ENCODE measurements at regions not wholly inside any gene's neighbourhood (a gene's known extent, or its start where the extent isn't known, plus 50 kb on each side); places are given as distances from the start of the nearest gene placed in this dataset.

- in situ Hi-C loops (cut with MboI; ENCODE audit: low sequenced_read_pairs): no loop called here
- DNase-seq (no peak), ATAC-seq (ENCODE audit: low read depth) (no peak)
- H2BK15ac ChIP-seq (ENCODE audit: low read depth, low read length): no peak overlapping the region
- CTCF ChIA-PET: no interaction called here
- H3K4me3 ChIP-seq (ENCODE audit: insufficient read depth, low read depth, low read length): no peak overlapping the region
- no peak overlapping the region for H3K18ac ChIP-seq (ENCODE audit: low read depth, low read length)
- H3K4me1 ChIP-seq (ENCODE audit: control insufficient read depth, insufficient read depth, low read length): no peaks in the 10 kb centered on the region
- H4K91ac ChIP-seq (ENCODE audit: insufficient read depth, low read depth, low read length): no peak overlapping the region
- no peak overlapping the region for H2BK5ac ChIP-seq (ENCODE audit: low read depth, low read length, poor library complexity, severe bottlenecking)
- H3K9me3 ChIP-seq (ENCODE audit: control insufficient read depth, insufficient read depth, low read length): no peaks in the 10 kb centered on the region
- no peaks in the 10 kb centered on the region for H4K20me1 ChIP-seq (ENCODE audit: insufficient read depth, low read length)
- H2BK120ac ChIP-seq (ENCODE audit: low read depth, low read length): no peak overlapping the region
- POLR2A ChIA-PET (ENCODE audit: unreplicated experiment): no interaction called here
- H3K27ac ChIP-seq (ENCODE audit: insufficient read depth, low read length): no peak overlapping the region
- intact Hi-C loops (cut with micrococcal nuclease): no loop called here
- no peak overlapping the region for H3K4me2 ChIP-seq (ENCODE audit: low read depth, low read length)
- no peak overlapping the region for H2AK5ac ChIP-seq (ENCODE audit: low read depth, low read length)
- no peaks in the 10 kb centered on the region for H3K36me3 ChIP-seq (ENCODE audit: control insufficient read depth, insufficient read depth, low read length)
- no peak overlapping the region for H4K5ac ChIP-seq (ENCODE audit: low read depth, low read length)
- H3K4ac ChIP-seq (ENCODE audit: low read depth, low read length): no peak overlapping the region
- dilution Hi-C loops (cut with HindIII; ENCODE audit: low sequenced_read_pairs, unreplicated experiment): no loop called here
- no CpG with 5 or more reads among the region's 1 CpG for WGBS, 2 experiments (ENCODE audit: extremely low coverage in 2 of 2, insufficient read length in 1 of 2)
- no peaks in the 10 kb centered on the region for H3K27me3 ChIP-seq (ENCODE audit: control insufficient read depth, insufficient read depth, low read length)
- H3K79me1 ChIP-seq (ENCODE audit: low read depth in 1 of 2, low read length in 2 of 2): no peaks in the 10 kb centered on the region
- H3K9me1 ChIP-seq (ENCODE audit: insufficient read depth, low read length): 0 out of 2 replicates have a peak, but pooled peaks cover 3% of the 10 kb centered on the region
- no peak overlapping the region for H4K8ac ChIP-seq (ENCODE audit: low read depth in 2 of 2, low read length in 2 of 2)
- no peak overlapping the region for H3K56ac ChIP-seq (ENCODE audit: extremely low read depth, insufficient read depth, low read length)
- no peak overlapping the region for H3K14ac ChIP-seq (replicated peaks; ENCODE audit: low read depth, low read length)
- H2AK9ac ChIP-seq (replicated peaks; ENCODE audit: low read depth, low read length, poor library complexity): no peak overlapping the region
- no peak overlapping the region for H3K23ac ChIP-seq (ENCODE audit: low read depth, low read length)
- H3K9ac ChIP-seq (ENCODE audit: low read depth, low read length): no peak overlapping the region
- TF ChIP-seq CEBPB (IDR thresholded peaks at IDR 0.05; ENCODE audit: low read depth, low read length) (no peak), FOS (IDR thresholded peaks at IDR 0.05; ENCODE audit: low read depth, low read length) (no peak), MAFK (IDR thresholded peaks at IDR 0.05; ENCODE audit: low read depth, low read length) (no peak), CTCF (conservative IDR thresholded peaks at IDR 0.05; ENCODE audit: low read depth, low read length) (no peak)
- no peak overlapping the region for H2AFZ ChIP-seq (replicated peaks; ENCODE audit: low read length, poor library complexity)
- no TSS peak for BruUV-seq (replicated peaks)
- H2BK20ac ChIP-seq (ENCODE audit: low read depth, low read length): no peak overlapping the region
Observed at GRCh38 chr10:109247814-109248213, 675.5 kb downstream of the XPNPEP1 start.

Data from IMR-90 (cell line).